HG02623 (cell line): ENCODE measurements at regions not wholly inside any gene's neighbourhood (a gene's known extent, or its start where the extent isn't known, plus 50 kb on each side); places are given as distances from the start of the nearest gene placed in this dataset.

Experiments
- ATAC-seq: cut with Tn5 transposase; IDR thresholded peaks from one replicate; pipeline ENCODE4 v1.9.1; 2021; ENCODE audit warnings: moderate library complexity; ENCODE audit not compliant: unreplicated experiment

- no peak for ATAC-seq
Measured at GRCh38 chr7:21028186-21028585, 241.5 kb upstream of the SP8 start.

GRCh38 chr7:21028599-21028998 is 241.9 kb upstream of the SP8 start:
- no peak for ATAC-seq

- no peak for ATAC-seq
Measured at GRCh38 chr7:21029006-21029405, 242.3 kb upstream of the SP8 start.

- no peak for ATAC-seq
Measured at GRCh38 chr7:21030237-21030871, 243.7 kb upstream of the SP8 start.

- no peak for ATAC-seq
Measured at GRCh38 chr7:21041252-21041651, 254.6 kb upstream of the SP8 start.

GRCh38 chr7:21041666-21042065 is 255.0 kb upstream of the SP8 start:
- no peak for ATAC-seq

- no peak for ATAC-seq
Measured at GRCh38 chr7:21044384-21044783, 257.7 kb upstream of the SP8 start.

GRCh38 chr7:21044913-21045568 is 258.4 kb upstream of the SP8 start:
- ATAC-seq = no peak

- no peak for ATAC-seq
Measured at GRCh38 chr7:21051865-21052264, 265.2 kb upstream of the SP8 start.

- ATAC-seq = no peak
Measured at GRCh38 chr7:21054427-21055112, 267.9 kb upstream of the SP8 start.

GRCh38 chr7:21059069-21059468 is 272.4 kb upstream of the SP8 start:
- ATAC-seq = no peak

- ATAC-seq = no peak
Measured at GRCh38 chr7:21063106-21063505, 276.4 kb upstream of the SP8 start.

- no peak for ATAC-seq
Measured at GRCh38 chr7:21064698-21065648, 278.3 kb upstream of the SP8 start.

- no peak for ATAC-seq
Measured at GRCh38 chr7:21066221-21066620, 279.5 kb upstream of the SP8 start.

GRCh38 chr7:21067216-21067615 is 280.5 kb upstream of the SP8 start:
- ATAC-seq = no peak

GRCh38 chr7:21070571-21071090 is 283.9 kb upstream of the SP8 start:
- ATAC-seq = no peak

- ATAC-seq = no peak
Measured at GRCh38 chr7:21071561-21072501, 285.1 kb upstream of the SP8 start.

- ATAC-seq = no peak
Measured at GRCh38 chr7:21076054-21076453, 289.4 kb upstream of the SP8 start.

- no peak for ATAC-seq
Measured at GRCh38 chr7:21076574-21076973, 289.9 kb upstream of the SP8 start.

GRCh38 chr7:21077602-21078001 is 290.9 kb upstream of the SP8 start:
- no peak for ATAC-seq
